ENCODE measurements at regions not wholly inside any gene's neighbourhood (a gene's known extent, or its start where the extent isn't known, plus 50 kb on each side); places are given as distances from the start of the nearest gene placed in this dataset.

GRCh38 chr2:22518641-22519040 is 866.3 kb upstream of the KLHL29 start:
- no peak for DNase-seq (ENCODE audit: low read depth in 4 of 4, low spot score in 1 of 4)

GRCh38 chr2:22520369-22521288 is 864.4 kb upstream of the KLHL29 start:
- no peak for DNase-seq (ENCODE audit: low read depth in 4 of 4, low spot score in 1 of 4)

- DNase-seq (ENCODE audit: low read depth in 4 of 4, low spot score in 1 of 4): no peak
These were observed 863.4 kb upstream of the KLHL29 start for GRCh38 chr2:22521620-22522019.

- no peak for DNase-seq (ENCODE audit: low read depth in 4 of 4, low spot score in 1 of 4)
These were observed 859.3 kb upstream of the KLHL29 start for GRCh38 chr2:22525681-22526080.

GRCh38 chr2:22530131-22530530 is 854.8 kb upstream of the KLHL29 start:
- no peak for DNase-seq (ENCODE audit: low read depth in 4 of 4, low spot score in 1 of 4)

GRCh38 chr2:22536133-22536532 is 848.8 kb upstream of the KLHL29 start:
- no peak for DNase-seq (ENCODE audit: low read depth in 4 of 4, low spot score in 1 of 4)

- DNase-seq (ENCODE audit: low read depth in 4 of 4, low spot score in 1 of 4): no peak
These were observed 830.5 kb upstream of the KLHL29 start for GRCh38 chr2:22554453-22554852.

GRCh38 chr2:22557406-22557805 is 827.6 kb upstream of the KLHL29 start:
- DNase-seq (ENCODE audit: low read depth in 4 of 4, low spot score in 1 of 4): no peak

- DNase-seq (ENCODE audit: low read depth in 4 of 4, low spot score in 1 of 4): no peak
These were observed 825.0 kb upstream of the KLHL29 start for GRCh38 chr2:22560021-22560420.

- no peak for DNase-seq (ENCODE audit: low read depth in 4 of 4, low spot score in 1 of 4)
These were observed 805.6 kb upstream of the KLHL29 start for GRCh38 chr2:22579341-22579740.

- DNase-seq (ENCODE audit: low read depth in 4 of 4, low spot score in 1 of 4): no peak
These were observed 802.9 kb upstream of the KLHL29 start for GRCh38 chr2:22582107-22582506.

GRCh38 chr2:22596306-22596705 is 788.7 kb upstream of the KLHL29 start:
- no peak for DNase-seq (ENCODE audit: low read depth in 4 of 4, low spot score in 1 of 4)

- no peak for DNase-seq (ENCODE audit: low read depth in 4 of 4, low spot score in 1 of 4)
These were observed 784.8 kb upstream of the KLHL29 start for GRCh38 chr2:22600156-22600555.

GRCh38 chr2:22600999-22601398 is 784.0 kb upstream of the KLHL29 start:
- DNase-seq (ENCODE audit: low read depth in 4 of 4, low spot score in 1 of 4): no peak

GRCh38 chr2:22604136-22604535 is 780.8 kb upstream of the KLHL29 start:
- DNase-seq (ENCODE audit: low read depth in 4 of 4, low spot score in 1 of 4): no peak

- no peak for DNase-seq (ENCODE audit: low read depth in 4 of 4, low spot score in 1 of 4)
These were observed 768.9 kb upstream of the KLHL29 start for GRCh38 chr2:22616031-22616430.

GRCh38 chr2:22623620-22624019 is 761.4 kb upstream of the KLHL29 start:
- no peak for DNase-seq (ENCODE audit: low read depth in 4 of 4, low spot score in 1 of 4)

- DNase-seq (ENCODE audit: low read depth in 4 of 4, low spot score in 1 of 4): no peak
These were observed 758.4 kb upstream of the KLHL29 start for GRCh38 chr2:22626621-22627020.

- DNase-seq (ENCODE audit: low read depth in 4 of 4, low spot score in 1 of 4): no peak
These were observed 756.8 kb upstream of the KLHL29 start for GRCh38 chr2:22628221-22628620.

- no peak for DNase-seq (ENCODE audit: low read depth in 4 of 4, low spot score in 1 of 4)
These were observed 756.1 kb upstream of the KLHL29 start for GRCh38 chr2:22628906-22629305.

- no peak for DNase-seq (ENCODE audit: low read depth in 4 of 4, low spot score in 1 of 4)
These were observed 750.8 kb upstream of the KLHL29 start for GRCh38 chr2:22634167-22634566.

GRCh38 chr2:22656426-22656825 is 728.6 kb upstream of the KLHL29 start:
- no peak for DNase-seq (ENCODE audit: low read depth in 4 of 4, low spot score in 1 of 4)

- DNase-seq (ENCODE audit: low read depth in 4 of 4, low spot score in 1 of 4): no peak
These were observed 711.5 kb upstream of the KLHL29 start for GRCh38 chr2:22673529-22673928.
